Natural killer cell treated with Interleukin-12 subunit alpha and Interleukin-12 subunit beta and Interleukin-15 and Interleukin-18, amount 100 ng/mL, for 72 hours (primary cell): ENCODE measurements at regions not wholly inside any gene's neighbourhood (a gene's known extent, or its start where the extent isn't known, plus 50 kb on each side); places are given as distances from the start of the nearest gene placed in this dataset.

Experiments
- ATAC-seq, 2 donors: fragments of 150-1000 bp; cut with Tn5 transposase in 1 of 2; sonication (Bioruptor Pico), chemical (Tn5 transposase) in 1 of 2; 2 replicates each; pipeline ENCODE4 v1.10.0; 2021
- DNase-seq: peaks from one replicate; pipeline ENCODE4 v3.0.0; 2022; ENCODE audit warnings: low spot score
- H3K27ac Mint-ChIP-seq, 2 donors: 1 replicate in 1 of 2; 2 replicates in 1 of 2; pipeline ENCODE4 v1.8.0; 2022; ENCODE audit warnings: mixed read lengths in 2 of 2, mild to moderate bottlenecking in 1 of 2, moderate library complexity in 1 of 2
- H3K27me3 Mint-ChIP-seq, 2 donors: 1 replicate in 1 of 2; 2 replicates in 1 of 2; pipeline ENCODE4 v1.8.0; 2022; ENCODE audit warnings: mixed read lengths in 2 of 2
- H3K36me3 Mint-ChIP-seq: one replicate; pipeline ENCODE4 v1.8.0; 2022; ENCODE audit warnings: mixed read lengths
- H3K4me1 Mint-ChIP-seq, 2 donors: 1 replicate in 1 of 2; 2 replicates in 1 of 2; pipeline ENCODE4 v1.8.0; 2022; ENCODE audit warnings: low read depth in 2 of 2, mixed read lengths in 2 of 2, mild to moderate bottlenecking in 1 of 2
- H3K4me3 Mint-ChIP-seq: one replicate; pipeline ENCODE4 v1.8.0; 2022; ENCODE audit warnings: mixed read lengths
- H3K9me3 Mint-ChIP-seq: 2 replicates; pipeline ENCODE4 v1.8.0; 2022; ENCODE audit warnings: mixed read lengths

DNA sequence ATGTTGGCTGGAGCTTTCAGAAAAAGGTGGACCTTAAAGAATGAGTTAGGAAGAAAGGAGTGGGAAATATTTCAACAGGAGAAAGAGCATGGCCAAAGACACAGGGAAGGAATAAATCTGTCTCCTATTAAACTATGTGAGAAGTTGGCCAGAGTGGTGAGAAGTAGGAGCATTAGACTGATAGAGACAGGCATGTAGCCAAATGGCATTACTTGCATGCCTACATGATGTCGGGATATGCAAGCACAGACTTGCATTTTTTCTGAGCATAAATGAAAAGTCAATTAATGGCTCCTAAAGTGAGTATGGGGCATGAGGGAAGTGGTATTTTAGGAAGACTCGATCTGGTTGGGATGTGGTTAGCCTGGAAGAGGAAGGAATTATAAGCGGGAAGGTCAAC is 279.6 kb upstream of the PITX2 start:
- Mint-ChIP-seq H3K9me3 (peaks cover 11% of the 10 kb centered on the region), H3K4me3 (no peak overlapping the region), H3K27ac (no peak overlapping the region), H3K4me1 (no peaks in the 10 kb centered on the region), H3K36me3 (no peaks in the 10 kb centered on the region), H3K27me3 (no peaks in the 10 kb centered on the region)
- DNase-seq: no peak
- no peak for ATAC-seq

- DNase-seq: no peak
- no peak overlapping the region for H3K27ac Mint-ChIP-seq
- H3K4me3 Mint-ChIP-seq: no peak overlapping the region
- no peaks in the 10 kb centered on the region for H3K36me3 Mint-ChIP-seq
- H3K9me3 Mint-ChIP-seq: peaks cover 11% of the 10 kb centered on the region
- H3K4me1 Mint-ChIP-seq: no peaks in the 10 kb centered on the region
- no peaks in the 10 kb centered on the region for H3K27me3 Mint-ChIP-seq
- no peak for ATAC-seq
Observed at GRCh38 chr4:110904435-110905065, 281.7 kb upstream of the PITX2 start.

DNA sequence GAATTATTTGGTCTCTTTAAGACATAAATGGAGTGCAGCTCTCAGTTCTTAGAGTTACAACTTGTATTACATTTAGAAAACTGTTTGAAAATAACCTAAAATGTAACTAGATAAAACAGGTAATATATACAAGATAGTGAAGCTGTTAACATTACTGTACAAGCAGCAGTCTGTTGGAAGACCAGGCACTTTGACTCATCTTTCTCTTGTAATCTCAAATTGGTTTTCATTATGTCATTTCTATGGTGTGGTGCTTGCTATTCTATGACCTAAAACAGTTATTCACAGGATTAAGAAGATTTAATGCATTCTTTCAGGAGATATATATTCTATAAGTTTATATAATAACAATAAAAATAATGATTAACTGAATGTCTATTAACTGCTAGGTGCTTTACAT is 282.5 kb upstream of the PITX2 start:
- Mint-ChIP-seq H3K27ac (no peak overlapping the region), H3K4me1 (no peaks in the 10 kb centered on the region), H3K9me3 (peaks cover 13% of the 10 kb centered on the region), H3K4me3 (no peak overlapping the region), H3K27me3 (no peaks in the 10 kb centered on the region), H3K36me3 (no peaks in the 10 kb centered on the region)
- DNase-seq (no peak), ATAC-seq (no peak)

GRCh38 chr4:110907801-110908313 is 285.0 kb upstream of the PITX2 start:
- Mint-ChIP-seq H3K4me1 (no peaks in the 10 kb centered on the region), H3K36me3 (no peaks in the 10 kb centered on the region), H3K27me3 (no peaks in the 10 kb centered on the region), H3K27ac (no peak overlapping the region), H3K4me3 (no peak overlapping the region), H3K9me3 (peaks cover 7% of the 10 kb centered on the region)
- no peak for ATAC-seq
- DNase-seq: no peak

DNA sequence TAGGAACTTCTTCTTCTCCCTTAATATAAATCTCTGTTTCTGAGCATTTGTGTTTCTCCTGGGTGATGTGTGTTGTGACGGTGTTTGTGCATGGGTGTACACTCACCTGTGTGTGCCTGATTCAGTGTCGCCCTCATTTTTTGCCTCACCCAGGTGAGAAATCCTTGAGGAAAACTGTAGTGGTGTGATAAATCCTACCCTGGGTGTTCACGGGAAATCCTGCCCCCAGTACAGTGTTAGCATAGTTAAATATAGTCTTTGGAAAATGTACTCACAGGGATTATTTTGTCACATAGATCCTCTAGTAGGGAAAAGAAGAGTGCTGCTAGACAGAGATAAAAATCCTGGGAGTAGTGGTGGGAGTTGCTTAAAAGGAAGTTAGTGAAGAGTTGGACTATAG is 291.9 kb upstream of the PITX2 start:
- Mint-ChIP-seq H3K4me3 (no peak overlapping the region), H3K9me3 (peaks cover 17% of the 10 kb centered on the region), H3K36me3 (no peaks in the 10 kb centered on the region), H3K27me3 (no peaks in the 10 kb centered on the region), H3K27ac (no peak overlapping the region), H3K4me1 (no peaks in the 10 kb centered on the region)
- no peak for ATAC-seq
- no peak for DNase-seq

DNA sequence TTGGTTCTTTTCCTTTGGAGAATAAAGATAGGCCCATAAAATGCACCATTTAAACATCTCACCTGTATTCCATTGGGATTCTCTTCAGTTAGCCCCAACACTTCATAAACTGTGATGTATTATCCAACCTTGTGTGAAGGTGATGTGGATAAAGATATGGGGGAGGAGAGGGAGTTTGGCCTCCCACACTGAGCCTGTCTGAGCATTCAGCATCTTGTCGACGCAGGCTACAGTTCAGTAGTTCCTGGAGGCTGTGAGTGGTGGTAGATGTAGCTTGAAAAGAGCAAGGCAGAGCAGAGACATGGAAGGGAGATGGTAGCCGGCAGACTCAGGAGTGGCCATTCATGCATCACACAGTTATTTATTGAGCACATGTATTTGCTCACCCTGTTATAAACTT is 292.4 kb upstream of the PITX2 start:
- Mint-ChIP-seq H3K4me1 (no peaks in the 10 kb centered on the region), H3K9me3 (peaks cover 15% of the 10 kb centered on the region), H3K4me3 (no peak overlapping the region), H3K36me3 (no peaks in the 10 kb centered on the region), H3K27ac (no peak overlapping the region), H3K27me3 (no peaks in the 10 kb centered on the region)
- DNase-seq (no peak), ATAC-seq (no peak)

GRCh38 chr4:110916505-110916904 is 293.6 kb upstream of the PITX2 start:
- Mint-ChIP-seq H3K27ac (no peak overlapping the region), H3K4me3 (no peak overlapping the region), H3K4me1 (no peaks in the 10 kb centered on the region), H3K9me3 (peaks cover 15% of the 10 kb centered on the region), H3K27me3 (no peaks in the 10 kb centered on the region), H3K36me3 (no peaks in the 10 kb centered on the region)
- DNase-seq (no peak), ATAC-seq (no peak)

GRCh38 chr4:110917835-110918234 is 295.0 kb upstream of the PITX2 start:
- H3K4me3 Mint-ChIP-seq: no peak overlapping the region
- DNase-seq (no peak), ATAC-seq (no peak)
- H3K36me3 Mint-ChIP-seq: no peaks in the 10 kb centered on the region
- no peaks in the 10 kb centered on the region for H3K4me1 Mint-ChIP-seq
- no peaks in the 10 kb centered on the region for H3K27me3 Mint-ChIP-seq
- H3K27ac Mint-ChIP-seq: no peak overlapping the region
- H3K9me3 Mint-ChIP-seq: peaks cover 15% of the 10 kb centered on the region

DNA sequence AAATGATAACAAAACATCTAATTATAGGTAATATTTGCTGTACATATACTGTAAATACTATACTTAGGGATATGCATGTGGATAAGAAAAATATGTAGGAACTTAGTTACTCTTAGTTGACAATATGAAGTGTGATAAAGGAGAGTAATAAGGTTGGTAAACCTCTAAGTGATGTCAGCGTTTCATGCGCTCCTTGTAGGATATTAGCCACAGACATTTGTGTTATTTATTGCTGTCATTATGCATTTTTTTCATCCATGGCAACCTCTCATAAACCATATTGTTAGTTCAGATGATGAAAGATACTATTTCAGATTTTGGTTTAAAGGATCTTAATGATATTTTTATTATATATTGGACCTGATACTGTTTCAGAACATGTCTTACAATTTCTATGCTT is 298.1 kb upstream of the PITX2 start:
- no peak overlapping the region for H3K27ac Mint-ChIP-seq
- no peaks in the 10 kb centered on the region for H3K36me3 Mint-ChIP-seq
- DNase-seq (no peak), ATAC-seq (no peak)
- peaks cover 6% of the 10 kb centered on the region for H3K9me3 Mint-ChIP-seq
- H3K27me3 Mint-ChIP-seq: no peaks in the 10 kb centered on the region
- H3K4me3 Mint-ChIP-seq: no peak overlapping the region
- H3K4me1 Mint-ChIP-seq: no peaks in the 10 kb centered on the region

GRCh38 chr4:110924761-110925160 is 301.9 kb upstream of the PITX2 start:
- H3K4me3 Mint-ChIP-seq: no peak overlapping the region
- no peaks in the 10 kb centered on the region for H3K36me3 Mint-ChIP-seq
- peaks cover 9% of the 10 kb centered on the region for H3K9me3 Mint-ChIP-seq
- no peak overlapping the region for H3K27ac Mint-ChIP-seq
- DNase-seq (no peak), ATAC-seq (no peak)
- H3K27me3 Mint-ChIP-seq: no peaks in the 10 kb centered on the region
- no peaks in the 10 kb centered on the region for H3K4me1 Mint-ChIP-seq

DNA sequence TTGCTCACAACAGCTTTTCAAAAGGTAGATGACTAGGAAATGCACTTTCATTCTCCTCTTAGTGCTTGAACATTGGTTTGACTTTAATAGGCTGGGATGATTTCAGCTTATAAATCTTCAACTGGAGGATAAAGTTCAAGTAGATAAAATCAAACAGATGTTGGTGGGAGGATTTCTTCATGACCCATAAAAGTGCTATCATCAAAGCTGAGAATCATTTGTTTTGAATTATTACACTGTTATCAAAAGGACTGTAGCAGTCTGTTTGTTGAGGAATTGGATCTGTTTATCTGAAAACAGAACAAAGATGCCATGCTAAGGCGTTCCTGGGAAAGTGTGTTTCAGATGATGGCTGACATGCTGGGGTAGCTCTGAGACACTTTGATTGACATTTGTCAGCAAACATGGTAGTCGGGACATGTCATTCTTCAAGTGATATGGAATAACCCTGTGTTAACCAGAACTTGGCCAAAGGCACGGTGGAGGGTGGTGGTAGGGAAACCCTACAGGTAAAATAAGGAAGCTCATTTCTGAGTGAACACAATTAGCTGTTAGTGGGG is 304.0 kb upstream of the PITX2 start:
- Mint-ChIP-seq H3K36me3 (no peaks in the 10 kb centered on the region), H3K9me3 (peaks cover 13% of the 10 kb centered on the region), H3K27me3 (no peaks in the 10 kb centered on the region), H3K4me3 (no peak overlapping the region), H3K4me1 (no peaks in the 10 kb centered on the region), H3K27ac (no peak overlapping the region)
- ATAC-seq (no peak), DNase-seq (no peak)

DNA sequence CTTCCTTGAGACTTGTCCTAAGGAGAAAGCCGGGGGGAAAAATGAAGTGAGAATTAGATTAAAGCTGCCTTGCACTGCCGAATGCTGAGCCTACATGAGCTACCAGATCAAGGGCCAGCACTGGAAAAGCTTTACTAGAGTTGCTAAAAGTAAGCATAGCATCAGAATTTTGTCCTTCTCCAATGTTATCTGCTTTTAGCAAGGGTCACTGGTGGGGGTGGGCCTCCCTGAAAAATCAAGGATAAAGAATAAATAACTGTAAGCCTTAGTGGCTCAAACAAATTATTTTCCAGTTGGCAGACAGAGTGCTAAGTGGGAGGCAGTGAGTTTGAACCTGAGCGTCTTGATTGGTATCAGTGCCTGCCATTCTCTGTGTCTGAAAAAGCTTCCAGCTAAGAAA is 310.5 kb upstream of the PITX2 start:
- Mint-ChIP-seq H3K36me3 (no peaks in the 10 kb centered on the region), H3K4me1 (no peaks in the 10 kb centered on the region)

GRCh38 chr4:110944501-110944900 is 321.6 kb upstream of the PITX2 start:
- H3K27ac Mint-ChIP-seq: no peak overlapping the region
- H3K9me3 Mint-ChIP-seq: peaks cover 3% of the 10 kb centered on the region
- no peak overlapping the region for H3K4me3 Mint-ChIP-seq
- H3K27me3 Mint-ChIP-seq: no peaks in the 10 kb centered on the region
- ATAC-seq: no peak
- H3K36me3 Mint-ChIP-seq: no peaks in the 10 kb centered on the region
- H3K4me1 Mint-ChIP-seq: no peaks in the 10 kb centered on the region
- no peak for DNase-seq

More for the DNA sequence above, 310.5 kb upstream of the PITX2 start:
- Mint-ChIP-seq H3K27me3 (no peaks in the 10 kb centered on the region), H3K9me3 (peaks cover 11% of the 10 kb centered on the region), H3K27ac (no peak overlapping the region), H3K4me3 (no peak overlapping the region)
- ATAC-seq (no peak), DNase-seq (no peak)

DNA sequence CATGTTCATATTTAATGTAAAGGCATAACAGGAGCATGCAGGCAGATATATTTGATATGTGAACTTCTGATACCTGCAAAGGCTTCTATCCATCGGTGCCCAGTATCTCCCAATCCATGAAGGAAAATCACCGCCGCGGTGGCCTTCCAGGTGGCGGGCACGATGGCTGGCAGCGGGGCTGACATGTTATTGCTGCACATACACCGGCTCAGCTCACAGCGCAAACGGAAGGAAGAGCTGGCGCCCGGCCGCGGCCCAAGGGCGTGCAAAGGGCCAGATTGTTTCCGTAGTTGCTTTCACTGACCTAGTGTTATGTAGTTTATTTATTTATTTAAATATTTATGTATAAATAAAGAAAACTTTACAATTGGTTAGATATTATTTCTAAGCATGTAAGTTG is 322.7 kb upstream of the PITX2 start:
- no peaks in the 10 kb centered on the region for H3K36me3 Mint-ChIP-seq
- DNase-seq (no peak), ATAC-seq (no peak)
- H3K9me3 Mint-ChIP-seq: peaks cover 3% of the 10 kb centered on the region
- H3K27me3 Mint-ChIP-seq: no peaks in the 10 kb centered on the region
- H3K4me1 Mint-ChIP-seq: no peaks in the 10 kb centered on the region
- H3K27ac Mint-ChIP-seq: no peak overlapping the region
- H3K4me3 Mint-ChIP-seq: no peak overlapping the region

DNA sequence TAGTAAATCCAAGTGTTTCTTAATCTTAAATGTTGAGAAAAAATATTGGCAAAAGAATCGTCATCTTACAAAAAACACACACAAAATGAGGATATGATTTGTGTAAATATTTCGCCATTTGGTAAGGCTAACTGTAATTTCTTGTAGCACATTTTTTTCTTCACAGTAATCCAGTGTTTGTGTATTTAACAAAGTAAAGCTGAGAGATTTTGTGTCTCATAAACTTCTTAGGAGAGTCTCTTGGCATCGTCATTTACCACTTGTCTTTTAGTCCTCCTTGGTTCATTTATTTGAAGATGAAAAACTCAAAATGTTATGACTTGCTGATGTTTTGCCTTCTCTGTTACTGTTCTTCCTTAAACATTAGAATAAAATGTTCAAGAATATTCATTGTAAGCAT is 326.7 kb upstream of the PITX2 start:
- H3K4me1 Mint-ChIP-seq: no peaks in the 10 kb centered on the region
- ATAC-seq: no peak
- no peak for DNase-seq
- H3K9me3 Mint-ChIP-seq: peaks cover 3% of the 10 kb centered on the region
- no peaks in the 10 kb centered on the region for H3K36me3 Mint-ChIP-seq
- H3K27ac Mint-ChIP-seq: no peak overlapping the region
- no peaks in the 10 kb centered on the region for H3K27me3 Mint-ChIP-seq
- H3K4me3 Mint-ChIP-seq: no peak overlapping the region
